HG02973 (cell line): ENCODE measurements at regions not wholly inside any gene's neighbourhood (a gene's known extent, or its start where the extent isn't known, plus 50 kb on each side); places are given as distances from the start of the nearest gene placed in this dataset.

ENCODE experiments used
- ATAC-seq: cut with Tn5 transposase; IDR thresholded peaks from one replicate; pipeline ENCODE4 v1.9.1; 2021; ENCODE audit warnings: moderate library complexity; ENCODE audit not compliant: unreplicated experiment

GRCh38 chr12:45665941-45666340, 63.6 kb upstream of the ARID2 start:
- ATAC-seq, result no peak

- ATAC-seq, result no peak
Measured at GRCh38 chr12:45666396-45666795, 63.1 kb upstream of the ARID2 start.

- no peak for ATAC-seq
Measured at GRCh38 chr12:45666816-45667215, 62.7 kb upstream of the ARID2 start.

DNA sequence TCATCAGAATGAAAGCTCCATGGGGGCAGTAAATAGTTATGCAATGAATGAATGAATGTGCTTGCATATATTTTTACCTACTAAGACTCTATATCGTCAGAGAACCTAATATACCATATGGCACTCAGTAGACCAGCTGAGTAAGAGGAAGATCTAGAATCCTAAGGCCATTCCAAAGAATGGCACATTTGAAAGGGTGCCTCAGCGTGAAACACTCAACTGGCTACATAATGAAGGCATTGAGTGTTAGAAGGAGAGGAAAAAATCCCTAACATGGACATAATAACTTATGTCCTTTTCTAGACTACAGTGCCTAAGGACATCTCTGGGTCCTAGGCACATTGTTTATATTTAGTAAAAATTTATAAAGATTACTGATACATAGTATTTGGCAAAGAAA, 61.7 kb upstream of the ARID2 start:
- ATAC-seq, result no peak

DNA sequence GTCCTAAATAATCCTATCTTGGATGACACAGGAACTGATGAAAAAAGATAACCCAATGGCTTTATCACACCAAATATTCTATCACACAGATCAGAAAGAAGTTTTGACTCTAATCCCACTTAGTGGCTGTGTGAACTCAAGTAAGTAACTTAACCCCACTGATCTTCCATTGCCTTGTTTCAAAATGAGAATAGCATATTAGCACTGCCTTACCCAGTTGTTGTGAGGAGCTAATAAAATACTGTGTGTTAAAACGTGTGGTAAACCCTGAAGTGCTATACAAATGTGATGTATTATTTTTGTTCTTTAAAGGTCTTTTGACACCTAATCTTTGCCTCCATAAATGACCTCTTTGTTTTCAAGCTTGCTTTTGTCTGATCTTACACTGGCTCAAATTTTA, 60.9 kb upstream of the ARID2 start:
- peak; percentile 10 for ATAC-seq

GRCh38 chr12:45669093-45669492, 60.4 kb upstream of the ARID2 start:
- ATAC-seq, result peak; percentile 86

- no peak for ATAC-seq
Measured at GRCh38 chr12:45669792-45670191, 59.7 kb upstream of the ARID2 start.

GRCh38 chr12:45670346-45671065, 59.0 kb upstream of the ARID2 start:
- peak; percentile 55 for ATAC-seq

DNA sequence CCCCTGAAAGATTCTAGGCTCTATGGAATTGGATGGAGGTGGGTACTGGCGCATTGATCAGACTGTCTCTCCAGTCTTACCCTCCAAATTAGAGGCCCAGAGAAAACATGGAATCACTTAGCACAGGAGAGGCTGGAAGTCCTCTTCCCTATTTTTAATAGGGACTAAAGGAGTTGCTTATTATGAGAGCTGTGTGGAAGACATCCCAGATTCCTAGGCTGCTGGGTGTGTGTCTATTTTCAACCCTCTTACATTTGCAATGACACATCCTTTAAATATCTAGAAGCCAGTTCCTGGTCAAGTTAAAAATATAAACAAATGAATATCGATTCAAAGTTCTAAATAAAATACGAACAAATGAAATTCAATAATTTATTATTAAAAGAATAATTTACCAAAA, 58.3 kb upstream of the ARID2 start:
- ATAC-seq, result no peak

- no peak for ATAC-seq
Measured at GRCh38 chr12:45674181-45674977, 55.1 kb upstream of the ARID2 start.

- no peak for ATAC-seq
Measured at GRCh38 chr12:45675534-45675933, 54.0 kb upstream of the ARID2 start.
